GM21390 (cell line): ENCODE measurements at regions not wholly inside any gene's neighbourhood (a gene's known extent, or its start where the extent isn't known, plus 50 kb on each side); places are given as distances from the start of the nearest gene placed in this dataset.
"Not testable (repeated sequence)": the region's sequence is repeated elsewhere in the genome, so short reads cannot be mapped to it uniquely, and the experiment has no call there.

Experiments used
- ATAC-seq: cut with Tn5 transposase; IDR thresholded peaks from one replicate; pipeline ENCODE4 v1.9.1; 2021; ENCODE audit not compliant: unreplicated experiment

DNA sequence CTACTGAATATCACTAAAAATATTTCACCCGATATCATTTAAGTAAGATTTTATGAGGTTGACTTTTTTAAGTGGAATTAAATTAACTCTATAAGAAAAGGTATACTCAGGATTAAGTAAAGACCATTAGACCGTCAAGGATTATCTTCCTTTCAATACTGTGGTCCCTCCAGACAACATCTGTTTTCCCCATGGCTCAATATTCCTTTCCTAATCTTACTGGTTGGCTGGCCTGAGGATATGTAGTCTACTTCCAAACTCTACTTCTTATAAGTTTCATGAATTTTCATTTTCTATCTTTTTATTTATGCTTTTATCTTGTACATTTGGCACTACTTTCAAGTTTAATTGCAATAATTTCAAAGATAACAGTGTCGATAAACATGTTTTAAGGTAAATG is 725.4 kb downstream of the PCDH7 start:
- no peak for ATAC-seq

DNA sequence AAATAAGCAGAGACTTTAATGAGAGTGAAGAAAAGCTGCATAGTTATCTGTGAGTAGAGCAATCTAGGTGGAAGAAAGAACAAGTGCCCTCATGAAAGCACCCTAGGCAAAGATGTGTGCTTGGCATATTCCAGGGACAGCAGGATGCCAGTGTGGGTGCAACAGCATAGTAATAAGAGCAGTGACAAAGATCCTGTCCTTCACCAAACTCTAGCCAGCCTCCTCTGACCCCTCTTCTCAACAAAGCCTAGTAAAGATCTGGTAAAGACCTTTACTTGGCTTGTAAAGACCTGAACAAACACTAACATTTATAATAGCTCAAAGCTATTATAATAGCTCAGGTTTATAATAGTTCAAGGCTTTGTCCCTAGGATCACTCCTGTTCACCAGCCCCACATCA is 735.4 kb downstream of the PCDH7 start:
- ATAC-seq: no peak

DNA sequence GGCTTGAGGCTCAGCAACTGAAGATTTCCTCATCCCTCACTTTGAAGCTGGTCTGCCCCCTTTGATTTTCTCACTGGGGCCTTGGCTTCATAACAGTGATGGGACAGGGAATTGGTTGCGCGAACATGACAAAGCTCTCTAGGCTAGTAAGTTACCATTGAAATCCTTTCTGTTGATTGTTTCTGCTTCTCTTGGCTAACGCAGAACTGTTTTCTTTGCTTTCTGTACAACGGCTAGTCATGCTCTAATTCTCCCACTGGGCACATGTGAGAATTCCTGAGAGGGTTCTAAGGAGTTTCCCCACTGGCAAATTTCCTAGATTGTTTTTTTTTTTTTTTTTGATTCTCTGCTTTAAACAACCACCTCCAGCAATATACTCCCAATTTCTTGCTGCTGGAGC is 738.6 kb downstream of the PCDH7 start:
- ATAC-seq: no peak

DNA sequence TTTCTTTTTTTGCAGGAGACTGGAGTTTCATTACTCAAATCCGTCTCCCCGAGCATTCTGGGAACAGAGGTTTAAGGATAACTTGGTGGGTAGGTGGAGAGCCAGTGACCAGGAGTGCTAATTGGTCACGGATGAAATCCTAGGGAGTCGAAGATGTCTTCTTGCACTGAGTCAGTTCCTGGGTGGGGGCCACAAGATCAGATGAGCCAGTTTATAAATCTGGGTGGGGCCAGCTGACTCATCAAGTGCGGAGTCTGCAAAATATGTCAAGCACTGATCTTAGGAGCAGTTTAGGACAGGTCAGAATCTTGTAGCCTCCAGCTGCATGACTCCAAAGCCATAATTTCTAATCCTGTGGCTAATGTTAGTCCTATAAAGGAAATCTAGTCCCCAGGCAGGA is 741.3 kb downstream of the PCDH7 start:
- ATAC-seq: no peak

DNA sequence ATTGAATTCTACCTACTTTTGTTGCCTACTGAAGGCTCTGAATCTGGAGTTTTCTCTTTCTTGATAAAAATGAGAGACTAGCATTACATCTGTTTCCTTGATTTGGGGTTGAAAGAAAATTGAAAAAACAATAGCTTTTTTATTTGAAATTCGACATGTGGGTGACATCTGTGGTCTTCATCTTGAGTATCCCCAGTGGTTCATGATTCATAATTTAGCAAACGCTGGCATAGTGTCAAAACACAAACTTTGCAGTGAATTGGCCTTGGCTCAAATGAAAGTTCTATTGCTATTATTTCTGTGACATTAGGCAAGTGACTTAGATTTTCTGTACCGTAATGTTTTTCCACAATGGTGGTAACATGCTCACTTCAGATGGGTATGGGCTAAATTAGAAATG is 747.6 kb downstream of the PCDH7 start:
- no peak for ATAC-seq

DNA sequence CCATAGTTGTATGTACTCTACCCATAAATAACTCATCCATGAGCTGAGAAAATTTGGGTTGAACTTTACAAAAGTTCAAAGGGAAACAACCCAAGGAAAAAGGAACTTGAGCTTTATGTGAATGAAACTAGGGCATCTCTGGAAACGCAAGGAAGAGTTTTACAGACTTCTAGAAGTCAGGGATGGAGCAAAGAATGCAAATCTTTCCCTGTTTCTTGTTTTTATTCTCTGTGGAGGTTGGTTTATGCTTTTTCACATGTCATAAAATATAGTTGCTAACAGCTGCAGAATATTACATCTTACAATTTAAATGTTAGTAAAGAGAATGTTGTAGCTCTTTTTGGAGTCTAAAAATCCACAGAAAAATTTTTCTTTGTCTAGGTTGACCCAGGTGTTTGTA is 754.1 kb downstream of the PCDH7 start:
- no peak for ATAC-seq

DNA sequence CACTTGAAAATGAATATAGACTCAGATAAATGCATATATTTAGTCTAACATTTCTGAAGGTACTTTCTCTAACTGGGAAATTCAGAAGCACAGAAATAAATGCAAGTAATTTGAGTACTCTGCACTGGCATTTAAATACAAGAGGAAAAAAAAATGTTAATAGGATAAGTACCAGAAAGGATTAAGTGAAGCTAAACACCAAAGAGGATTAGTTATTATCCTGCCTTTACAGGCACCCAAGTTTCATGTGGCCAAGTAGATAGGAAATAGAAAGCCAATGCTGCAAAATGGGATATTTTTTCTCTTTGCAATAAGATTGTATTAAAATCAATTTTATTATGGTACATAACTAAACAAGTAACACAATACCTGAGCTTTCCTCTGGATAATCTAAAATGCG is 762.5 kb downstream of the PCDH7 start:
- ATAC-seq: no peak

DNA sequence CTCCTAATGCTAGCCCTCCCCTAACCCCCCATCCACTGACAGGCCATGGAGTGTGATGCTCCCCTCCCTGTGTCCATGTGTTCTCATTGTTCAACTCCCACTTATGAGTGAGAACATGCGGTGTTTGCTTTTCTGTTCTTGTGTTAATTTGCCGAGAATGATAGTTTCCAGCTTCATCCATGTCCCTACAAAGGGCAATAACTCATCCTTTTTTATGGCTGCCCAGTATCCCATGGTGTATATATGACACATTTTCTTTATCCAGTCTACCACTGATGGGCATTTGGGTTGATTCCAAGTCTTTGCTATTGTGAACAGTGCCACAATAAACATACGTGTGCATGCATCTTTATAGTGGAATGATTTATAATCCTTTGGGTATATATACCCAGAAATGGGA is 779.0 kb downstream of the PCDH7 start:
- not testable (repeated sequence) for ATAC-seq

DNA sequence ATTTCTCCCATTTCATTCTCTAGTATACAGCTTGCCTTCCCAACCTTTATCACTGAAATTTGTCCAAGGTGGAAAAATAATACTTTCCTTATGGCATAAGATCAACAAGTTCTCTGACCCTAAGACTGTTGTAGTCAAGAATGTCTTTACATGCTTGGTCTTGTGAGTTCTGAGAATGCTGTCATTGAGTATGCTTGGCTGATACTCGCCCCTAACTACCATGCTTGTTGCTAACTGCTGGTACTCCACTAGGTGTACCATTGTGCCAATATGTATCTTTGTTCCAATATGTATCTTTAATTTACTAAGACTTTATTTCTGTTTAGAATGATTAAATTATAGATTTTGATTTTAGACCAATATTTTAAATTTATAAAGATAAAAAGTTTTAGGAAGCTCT is 796.4 kb downstream of the PCDH7 start:
- ATAC-seq: no peak

DNA sequence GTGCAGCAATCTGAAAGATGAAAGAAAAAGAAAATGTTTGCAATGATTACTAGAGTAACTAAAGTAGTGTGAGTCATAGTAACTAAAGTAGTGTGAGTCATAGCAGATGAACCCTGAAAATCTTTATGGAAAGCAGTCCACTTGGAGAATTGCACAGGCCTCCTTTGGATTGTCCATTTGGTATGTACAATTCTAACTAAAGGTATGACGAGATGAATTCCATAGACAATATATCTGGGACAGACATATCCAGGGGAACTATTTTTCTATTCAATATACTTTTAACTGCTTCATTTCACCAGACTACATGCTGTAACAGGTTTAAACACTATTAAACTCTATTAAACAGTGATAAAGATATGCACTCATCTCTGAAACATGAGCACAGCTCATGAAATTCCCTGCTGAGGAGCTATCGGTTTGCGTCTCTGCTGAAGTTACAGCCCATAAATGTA is 798.7 kb downstream of the PCDH7 start:
- ATAC-seq: no peak

DNA sequence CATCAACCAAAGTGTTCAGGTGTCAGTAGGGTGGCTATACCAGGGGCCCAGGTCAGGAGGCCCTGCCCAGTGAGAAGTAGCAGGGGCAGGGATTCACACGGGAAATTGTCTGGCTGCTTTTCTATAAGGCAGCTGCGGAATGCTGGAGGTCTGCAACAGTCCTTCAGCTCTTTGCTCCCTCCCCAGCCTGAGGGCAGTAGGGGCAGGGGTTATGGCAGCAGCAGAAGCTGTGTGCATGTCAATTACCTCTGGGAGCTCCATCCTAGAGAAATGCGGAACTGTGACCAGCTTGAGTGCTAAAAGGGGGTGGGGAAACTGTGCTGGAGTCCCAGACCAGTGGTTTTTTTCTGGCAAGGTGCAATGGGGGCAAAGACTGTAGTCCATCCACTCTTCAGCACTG is 810.4 kb downstream of the PCDH7 start:
- no peak for ATAC-seq

DNA sequence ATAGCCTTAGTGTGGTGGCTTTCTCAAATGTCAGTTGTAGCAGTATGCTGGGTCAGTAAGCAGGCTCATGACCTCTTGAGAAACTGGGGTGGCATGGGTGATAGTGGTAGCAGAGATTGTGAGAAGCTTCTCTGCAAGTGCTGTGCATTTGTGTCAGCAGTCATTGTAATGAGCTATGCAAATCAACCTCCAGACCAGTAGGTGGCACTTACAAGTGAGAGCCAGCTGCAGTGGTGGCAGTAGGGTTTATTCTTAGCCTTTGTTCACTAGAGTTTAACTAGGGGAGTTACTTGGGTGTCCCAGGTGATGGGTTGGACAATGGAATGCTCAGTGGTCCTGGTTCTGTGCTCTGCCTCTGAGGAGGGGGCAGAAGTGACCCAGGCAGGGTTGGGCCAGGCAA is 818.7 kb downstream of the PCDH7 start:
- ATAC-seq: no peak

DNA sequence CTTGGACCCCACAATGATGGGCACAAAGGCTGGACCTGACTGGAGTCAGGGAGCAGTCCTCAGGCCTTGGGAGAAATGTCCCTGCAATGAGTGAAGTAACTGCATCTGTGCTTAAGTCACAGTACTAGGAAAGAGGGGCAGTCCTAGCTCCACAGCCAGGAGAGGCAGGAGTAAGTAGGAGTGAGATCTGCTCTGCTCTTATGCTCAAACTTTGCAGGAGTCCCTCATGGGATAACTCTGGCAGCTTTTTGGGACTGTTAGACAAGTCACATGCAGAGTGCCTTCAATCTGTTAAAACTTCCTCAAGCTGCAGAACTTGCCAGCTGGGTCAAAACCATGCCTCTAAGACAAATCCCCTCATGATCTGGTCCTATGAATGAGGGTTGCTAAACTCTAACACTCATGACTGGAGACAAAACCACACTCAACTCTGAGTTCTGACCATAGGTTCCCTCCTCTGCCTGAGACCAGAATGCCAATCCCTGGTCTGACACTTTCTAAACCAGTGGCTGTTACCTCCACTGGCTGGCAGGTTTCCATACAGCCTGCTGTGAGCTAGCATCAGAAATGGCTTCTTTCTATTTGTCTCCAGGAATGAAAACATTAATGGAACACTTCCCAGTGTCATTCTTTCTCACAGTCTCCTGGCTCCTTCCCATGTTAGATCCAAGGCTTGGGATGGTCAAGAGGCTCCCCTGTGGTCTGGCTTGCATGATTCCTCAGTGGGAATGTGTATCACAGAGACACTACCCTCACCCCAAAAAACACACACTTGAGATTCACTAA is 819.3 kb downstream of the PCDH7 start:
- no peak for ATAC-seq

DNA sequence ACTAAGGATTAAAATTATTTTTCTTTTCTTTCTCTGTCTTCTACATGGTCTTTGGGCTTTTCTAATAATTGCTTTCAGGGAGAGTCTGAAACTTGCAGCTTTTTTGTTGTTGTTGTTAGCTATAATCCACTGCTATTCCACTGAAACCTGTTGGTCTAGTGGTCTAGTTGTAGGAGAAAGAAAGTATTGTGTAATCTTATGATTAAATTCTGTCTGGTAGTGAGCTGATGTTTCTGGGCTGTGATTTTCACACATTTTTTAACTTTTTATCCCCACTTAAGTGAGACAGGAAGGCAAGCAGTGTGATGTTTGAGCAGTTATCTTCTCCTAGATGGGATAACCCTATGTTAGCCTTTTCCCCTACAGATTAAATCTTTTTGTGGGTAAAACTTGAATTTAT is 825.2 kb downstream of the PCDH7 start:
- ATAC-seq: no peak

DNA sequence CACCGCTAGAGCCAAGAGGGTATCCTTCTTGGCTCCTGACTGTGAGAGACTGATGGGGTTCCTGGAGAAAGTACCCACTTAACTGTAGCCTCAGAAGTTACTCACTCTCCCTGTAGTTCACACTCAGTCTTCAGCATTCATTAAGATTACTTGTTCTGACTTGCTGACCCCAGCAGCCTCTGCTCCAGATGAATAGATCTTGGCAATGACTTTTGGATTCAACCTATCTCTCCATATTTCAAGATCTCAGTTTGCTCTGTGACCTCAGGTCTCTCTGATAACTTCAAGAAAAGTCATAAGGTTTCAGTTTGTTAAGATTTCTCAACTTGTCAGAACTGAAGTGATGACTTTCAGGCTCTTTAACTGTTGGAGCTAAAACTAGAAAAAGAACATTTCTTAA is 825.6 kb downstream of the PCDH7 start:
- no peak for ATAC-seq

DNA sequence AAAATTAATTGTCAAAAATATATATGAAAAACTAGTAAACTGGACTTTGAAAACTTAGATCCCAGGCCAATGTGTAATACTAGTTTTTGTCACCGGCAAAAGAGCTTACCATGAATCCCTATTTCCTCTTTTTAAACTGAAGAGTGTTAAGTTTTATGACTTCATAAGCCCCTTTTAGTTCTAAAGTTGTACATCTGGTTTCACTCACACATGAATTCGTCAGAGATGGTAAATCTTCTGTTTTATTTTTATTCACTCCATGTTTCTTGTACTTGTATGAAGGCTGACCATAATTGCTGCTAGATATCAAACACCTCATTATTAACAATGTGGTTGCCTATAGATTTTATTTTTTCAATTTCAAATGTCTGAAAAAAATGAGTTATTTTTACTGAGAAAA is 827.9 kb downstream of the PCDH7 start:
- no peak for ATAC-seq

DNA sequence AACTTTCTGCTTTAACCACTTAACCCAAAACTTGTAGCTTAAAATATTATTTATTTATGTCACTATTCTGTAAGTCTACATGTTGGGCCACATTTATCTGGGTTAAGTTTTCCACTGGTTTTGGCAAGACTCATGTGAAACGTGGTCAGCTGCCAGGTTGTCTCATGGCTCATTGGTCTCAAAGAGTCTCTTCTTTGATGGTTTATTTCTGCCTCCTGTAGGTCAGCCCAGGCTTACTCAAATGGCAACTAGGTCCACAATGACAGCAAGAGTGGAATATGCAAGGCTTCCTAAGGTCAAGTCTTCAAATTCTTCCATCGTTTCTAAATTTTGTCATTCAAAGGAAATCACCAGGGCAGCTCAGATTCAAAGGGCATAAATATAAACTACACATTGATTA is 828.7 kb downstream of the PCDH7 start:
- no peak for ATAC-seq

DNA sequence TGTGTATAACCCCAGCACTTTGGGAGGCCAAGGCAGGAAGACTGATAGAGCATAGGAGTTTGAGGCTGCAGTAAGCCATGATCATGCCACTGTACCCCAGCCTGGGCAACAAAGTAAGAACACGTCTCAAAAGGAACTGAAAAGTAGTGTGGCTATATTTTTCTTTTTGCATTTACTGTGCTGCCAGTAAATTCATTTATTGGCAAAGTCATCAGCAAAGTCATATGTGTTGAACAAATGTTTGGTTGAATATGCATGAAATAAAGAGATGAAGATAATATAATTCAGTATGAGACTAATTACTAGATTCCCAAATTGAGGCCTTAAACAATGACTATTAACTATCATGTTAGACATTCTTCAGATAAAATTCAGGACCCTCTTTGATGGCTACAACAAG is 829.1 kb downstream of the PCDH7 start:
- ATAC-seq: no peak

DNA sequence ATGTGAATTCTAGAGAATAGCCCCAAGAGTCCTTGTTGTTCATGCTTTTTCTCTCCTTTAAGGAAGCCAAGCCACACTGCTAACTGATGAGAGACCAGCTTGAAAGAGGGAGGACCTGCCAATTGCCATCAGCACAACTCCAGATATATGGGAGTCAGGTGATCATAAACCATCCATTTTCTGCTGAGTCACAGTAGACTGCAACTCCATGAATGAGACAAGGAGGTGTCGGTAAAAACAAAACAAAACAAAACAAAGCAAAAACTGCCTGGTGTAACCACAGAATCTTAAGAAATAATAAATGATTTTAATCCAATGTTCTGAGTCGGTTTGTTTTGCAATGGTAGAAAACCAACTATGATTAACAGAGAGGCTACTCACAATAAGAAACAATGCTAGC is 837.3 kb downstream of the PCDH7 start:
- ATAC-seq: no peak

DNA sequence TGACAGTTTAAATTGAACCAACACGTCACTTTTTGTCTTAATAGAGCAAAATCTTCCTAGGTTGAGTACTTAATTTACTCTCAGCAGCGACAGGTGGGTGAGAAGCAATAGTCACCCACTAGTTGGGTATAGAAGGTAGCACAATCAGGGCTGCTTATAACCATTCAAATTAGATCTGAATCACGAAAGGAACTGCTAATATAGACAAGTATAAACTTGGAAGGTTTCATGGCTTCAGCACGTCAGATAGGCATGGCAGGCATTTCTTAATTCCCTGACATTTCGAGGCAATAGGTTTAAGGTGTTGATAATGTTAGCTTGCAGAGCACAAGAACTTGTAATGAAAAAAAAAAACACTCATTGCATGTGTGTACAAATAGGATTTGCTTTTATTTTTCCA is 853.4 kb downstream of the PCDH7 start:
- ATAC-seq: no peak

DNA sequence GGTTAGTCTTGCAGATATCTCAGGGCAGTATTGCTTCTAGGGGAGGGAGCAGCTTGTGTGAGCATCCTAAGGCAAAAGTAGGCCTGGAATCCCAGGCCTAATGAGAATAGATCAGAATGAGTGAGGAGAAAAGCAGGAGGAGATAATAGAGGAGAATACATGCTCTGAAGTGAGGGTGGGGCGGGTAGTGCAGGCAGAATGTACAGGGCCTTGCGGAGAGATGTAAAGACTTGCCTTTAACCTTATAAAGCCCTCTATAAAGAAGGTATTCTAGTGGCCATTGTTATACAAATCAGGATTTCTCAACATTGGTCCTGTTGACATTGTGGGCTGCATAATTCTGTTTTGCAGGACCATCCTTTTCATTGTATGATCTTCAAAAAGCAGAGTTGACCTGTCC is 855.3 kb downstream of the PCDH7 start:
- no peak for ATAC-seq

DNA sequence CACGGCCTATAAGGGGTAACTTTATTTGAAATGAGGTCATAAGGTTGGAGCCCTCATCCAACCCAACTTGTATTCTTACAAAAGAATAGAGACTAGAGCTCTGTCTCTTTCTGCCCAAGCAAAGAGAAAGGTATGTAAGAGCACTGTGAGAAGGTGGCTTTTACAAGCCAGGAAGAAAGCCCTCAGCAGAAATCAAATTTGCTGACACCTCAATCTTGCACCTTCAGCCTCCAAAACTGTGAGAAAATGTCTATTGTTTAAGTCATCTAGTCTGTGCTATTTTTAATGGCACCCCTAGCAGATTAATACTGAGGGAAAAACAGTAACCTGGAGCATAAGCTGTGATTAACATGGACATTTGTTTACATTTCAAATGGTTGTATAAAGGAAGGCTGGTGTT is 860.7 kb downstream of the PCDH7 start:
- ATAC-seq: no peak

DNA sequence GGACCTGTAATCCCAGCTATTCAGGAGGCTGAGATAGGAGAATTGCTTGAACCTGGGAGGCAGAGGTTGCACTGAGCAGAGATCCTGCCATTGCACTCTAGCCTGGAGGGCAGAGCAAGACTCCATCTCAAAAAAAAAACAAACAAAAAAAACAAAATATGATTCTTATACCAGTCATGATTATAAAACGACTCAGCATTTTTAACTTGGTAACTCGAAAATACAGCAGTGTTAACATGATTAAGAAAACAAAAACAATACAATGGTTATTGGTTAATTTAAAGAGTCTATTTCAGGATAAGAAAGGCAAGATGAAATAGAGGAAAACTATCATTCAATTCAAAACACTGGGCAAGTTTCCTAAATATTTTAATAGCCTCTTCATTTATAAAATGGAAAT is 865.3 kb downstream of the PCDH7 start:
- ATAC-seq: no peak
